ENCODE measurements at regions not wholly inside any gene's neighbourhood (a gene's known extent, or its start where the extent isn't known, plus 50 kb on each side); places are given as distances from the start of the nearest gene placed in this dataset.

DNA sequence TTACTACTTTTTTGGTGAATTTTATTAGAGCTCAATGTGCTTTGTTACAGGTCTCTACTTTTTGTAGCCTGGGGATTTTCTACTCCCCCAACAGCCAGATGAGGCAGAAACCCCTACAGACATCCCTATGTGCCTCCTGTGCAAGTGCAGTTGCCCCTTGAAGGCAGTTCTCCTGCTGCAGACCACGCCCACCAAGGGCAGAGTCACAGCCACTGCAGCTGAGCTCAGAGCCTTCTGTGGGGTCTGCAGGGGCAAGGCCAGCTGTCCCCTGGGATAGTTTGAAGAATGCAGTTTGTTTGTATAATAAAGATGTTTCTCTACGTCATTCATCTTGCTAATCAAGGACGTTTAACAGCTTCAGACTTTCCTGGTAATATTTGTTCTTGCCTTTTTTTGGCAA, 76.8 kb downstream of the NPAP1 start:
- in situ Hi-C loops (cut with HindIII; ENCODE audit: low sequenced_read_pairs): no loop called here
- no peak overlapping the region for H3K4me3 ChIP-seq (ENCODE audit: low read depth, low read length)
- TF ChIP-seq, protein P1, sequence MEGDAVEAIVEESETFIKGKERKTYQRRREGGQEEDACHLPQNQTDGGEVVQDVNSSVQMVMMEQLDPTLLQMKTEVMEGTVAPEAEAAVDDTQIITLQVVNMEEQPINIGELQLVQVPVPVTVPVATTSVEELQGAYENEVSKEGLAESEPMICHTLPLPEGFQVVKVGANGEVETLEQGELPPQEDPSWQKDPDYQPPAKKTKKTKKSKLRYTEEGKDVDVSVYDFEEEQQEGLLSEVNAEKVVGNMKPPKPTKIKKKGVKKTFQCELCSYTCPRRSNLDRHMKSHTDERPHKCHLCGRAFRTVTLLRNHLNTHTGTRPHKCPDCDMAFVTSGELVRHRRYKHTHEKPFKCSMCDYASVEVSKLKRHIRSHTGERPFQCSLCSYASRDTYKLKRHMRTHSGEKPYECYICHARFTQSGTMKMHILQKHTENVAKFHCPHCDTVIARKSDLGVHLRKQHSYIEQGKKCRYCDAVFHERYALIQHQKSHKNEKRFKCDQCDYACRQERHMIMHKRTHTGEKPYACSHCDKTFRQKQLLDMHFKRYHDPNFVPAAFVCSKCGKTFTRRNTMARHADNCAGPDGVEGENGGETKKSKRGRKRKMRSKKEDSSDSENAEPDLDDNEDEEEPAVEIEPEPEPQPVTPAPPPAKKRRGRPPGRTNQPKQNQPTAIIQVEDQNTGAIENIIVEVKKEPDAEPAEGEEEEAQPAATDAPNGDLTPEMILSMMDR (IDR thresholded peaks at IDR 0.05; ENCODE audit: low read depth, low read length): no peak
- no peak for DNase-seq (ENCODE audit: low read depth, low spot score)

DNA sequence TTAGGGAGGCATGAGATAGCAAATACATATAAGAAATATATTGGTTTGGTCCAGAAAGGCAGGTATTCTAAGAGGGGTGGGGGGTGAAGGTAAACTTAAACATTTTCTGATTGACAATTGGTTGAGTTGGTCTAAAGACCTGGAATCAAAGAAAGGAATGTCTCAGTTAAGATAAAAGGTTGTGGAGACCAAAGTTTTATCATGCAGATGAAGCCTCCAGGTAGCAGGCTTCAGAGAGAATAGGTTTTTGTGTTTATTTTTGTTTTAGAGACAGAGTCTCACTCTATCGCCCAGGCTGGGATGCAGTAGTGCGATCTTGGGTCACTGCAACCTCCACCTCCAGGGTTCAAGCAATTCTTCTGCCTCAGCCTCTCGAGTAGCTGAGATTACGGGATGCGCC, 80.5 kb downstream of the NPAP1 start:
- in situ Hi-C loops (cut with HindIII; ENCODE audit: low sequenced_read_pairs): no loop called here
- H3K4me3 ChIP-seq (ENCODE audit: low read depth, low read length): no peak overlapping the region
- TF ChIP-seq, protein P1 (IDR thresholded peaks at IDR 0.05; ENCODE audit: low read depth, low read length): no peak
- DNase-seq (ENCODE audit: low read depth, low spot score): no peak

DNA sequence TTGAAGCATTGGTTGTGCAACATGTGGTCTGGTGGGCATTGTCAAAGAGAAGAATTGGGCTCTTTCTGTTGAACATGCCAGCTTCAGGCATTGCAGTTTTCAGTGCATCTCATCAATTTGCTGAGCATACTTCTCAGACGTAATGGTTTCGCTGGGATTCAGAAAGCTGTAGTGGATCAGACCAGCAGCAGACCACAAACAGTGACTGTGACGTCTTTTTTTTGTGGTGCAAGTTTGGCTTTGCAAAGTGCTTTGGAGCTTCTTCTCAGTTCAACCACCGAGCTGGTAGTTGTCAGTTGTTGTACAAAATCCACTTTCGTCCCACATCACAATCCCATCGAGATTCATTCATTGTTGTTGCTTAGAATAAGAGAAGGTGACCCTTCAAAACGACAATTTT, 84.5 kb downstream of the NPAP1 start:
- H3K4me3 ChIP-seq (ENCODE audit: low read depth, low read length): no peak overlapping the region
- no peak for DNase-seq (ENCODE audit: low read depth, low spot score)
- in situ Hi-C loops (cut with HindIII; ENCODE audit: low sequenced_read_pairs): no loop called here
- TF ChIP-seq, protein P1 (IDR thresholded peaks at IDR 0.05; ENCODE audit: low read depth, low read length): no peak

DNA sequence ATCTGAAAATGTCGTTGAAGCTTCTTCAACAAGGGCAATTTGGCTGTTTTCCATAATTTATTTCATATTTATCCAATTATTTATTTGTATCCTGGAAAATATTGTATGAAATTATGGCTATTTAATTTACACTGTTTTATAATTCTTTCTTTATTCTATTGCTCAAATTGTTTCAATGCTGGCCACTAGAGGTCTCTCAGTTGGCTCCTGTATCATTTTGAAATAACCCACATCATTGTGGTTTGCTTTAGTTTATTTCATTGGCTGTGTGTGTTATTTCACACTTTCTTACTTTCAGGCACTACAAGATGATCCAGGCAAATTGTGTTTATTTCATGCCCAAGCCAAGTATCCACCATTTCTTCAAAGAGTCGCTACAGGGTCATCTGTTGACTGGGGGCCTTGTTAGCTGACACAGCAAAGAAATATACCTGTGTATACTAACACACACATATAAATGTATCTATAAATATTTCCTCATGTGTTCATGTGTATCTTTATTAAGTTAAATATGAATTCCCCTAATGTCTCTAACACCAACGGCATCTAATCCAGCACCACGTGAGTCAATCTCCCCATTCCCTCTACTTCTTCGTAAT, 86.2 kb downstream of the NPAP1 start:
- H3K4me3 ChIP-seq (ENCODE audit: low read depth, low read length): no peak overlapping the region
- TF ChIP-seq, protein P1 (IDR thresholded peaks at IDR 0.05; ENCODE audit: low read depth, low read length): no peak
- in situ Hi-C loops (cut with HindIII; ENCODE audit: low sequenced_read_pairs): no loop called here
- DNase-seq (ENCODE audit: low read depth, low spot score): peak; percentile 4

DNA sequence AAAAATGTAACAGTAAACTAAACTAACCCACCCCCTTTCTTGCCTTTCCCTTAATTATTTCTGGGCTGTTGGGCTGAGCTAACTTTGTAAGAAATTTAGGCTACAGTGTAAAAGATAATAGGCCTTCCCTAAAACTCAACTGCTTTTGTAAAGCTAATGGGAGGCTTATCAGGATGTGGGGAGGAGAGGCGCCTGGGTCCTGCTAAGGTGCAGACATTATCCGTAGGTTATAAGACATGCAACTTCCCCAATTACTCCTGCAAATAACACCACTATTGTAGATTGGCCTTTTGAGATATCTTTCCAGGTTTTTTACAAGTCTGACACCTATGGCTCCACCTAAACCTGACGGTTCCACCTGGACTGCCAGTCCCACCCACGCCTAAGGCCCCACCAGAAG, 88.3 kb downstream of the NPAP1 start:
- in situ Hi-C loops (cut with HindIII; ENCODE audit: low sequenced_read_pairs): no loop called here
- TF ChIP-seq, protein P1 (IDR thresholded peaks at IDR 0.05; ENCODE audit: low read depth, low read length): no peak
- DNase-seq (ENCODE audit: low read depth, low spot score): no peak
- H3K4me3 ChIP-seq (ENCODE audit: low read depth, low read length): no peak overlapping the region

DNA sequence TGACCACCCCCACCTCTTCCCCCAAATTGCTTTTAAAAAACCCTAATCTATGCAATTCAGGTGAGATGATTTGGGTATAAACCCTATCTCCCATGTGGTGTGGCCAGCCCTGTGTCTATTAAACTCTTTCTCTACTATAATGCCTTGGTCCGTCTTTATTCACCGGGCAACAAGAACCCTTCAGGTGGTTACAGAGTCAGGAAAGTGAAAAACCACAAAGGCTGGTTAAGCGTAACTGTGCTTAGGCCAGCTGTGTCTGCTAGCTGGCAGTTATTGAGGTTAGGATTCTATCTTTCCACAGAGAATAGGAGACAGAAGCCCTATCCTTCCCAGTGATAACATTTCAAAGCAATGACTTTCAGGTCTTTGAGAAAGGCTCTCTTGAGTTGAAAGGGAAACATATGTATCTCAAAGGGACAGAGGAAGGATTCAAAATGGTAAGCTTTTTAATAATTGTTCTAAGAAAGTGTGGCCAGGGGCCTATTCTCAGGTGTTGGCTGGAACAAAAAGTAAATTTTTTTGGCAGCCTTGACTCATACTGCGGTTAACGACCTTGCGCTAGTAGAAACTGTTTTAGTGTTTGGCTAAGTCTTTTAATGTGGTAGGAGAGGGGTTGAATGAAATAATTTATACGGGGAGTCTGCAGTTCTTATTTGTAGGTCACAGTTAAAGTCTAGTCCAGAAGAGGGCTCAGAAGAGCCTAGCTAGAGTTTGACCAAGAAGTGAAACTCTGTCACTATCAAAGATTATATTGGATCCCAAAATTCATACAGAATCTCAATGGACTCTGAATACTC, 89.0 kb downstream of the NPAP1 start:
- DNase-seq (ENCODE audit: low read depth, low spot score): no peak
- in situ Hi-C loops (cut with HindIII; ENCODE audit: low sequenced_read_pairs): no loop called here
- no peak overlapping the region for H3K4me3 ChIP-seq (ENCODE audit: low read depth, low read length)
- TF ChIP-seq, protein P1 (IDR thresholded peaks at IDR 0.05; ENCODE audit: low read depth, low read length): no peak

Measured in astrocyte of the spinal cord (primary cell).